GM21515 (cell line): ENCODE measurements at regions not wholly inside any gene's neighbourhood (a gene's known extent, or its start where the extent isn't known, plus 50 kb on each side); places are given as distances from the start of the nearest gene placed in this dataset.

Experiments used
- ATAC-seq: cut with Tn5 transposase; IDR thresholded peaks from one replicate; pipeline ENCODE4 v1.9.1; 2021; ENCODE audit not compliant: unreplicated experiment

GRCh38 chr2:200054681-200055468 is 99.5 kb downstream of the MAIP1 start:
- ATAC-seq = no peak

GRCh38 chr2:200056105-200056504 is 100.7 kb downstream of the MAIP1 start:
- no peak for ATAC-seq

GRCh38 chr2:200063155-200063554 is 107.8 kb downstream of the MAIP1 start:
- no peak for ATAC-seq

GRCh38 chr2:200064879-200065278 is 109.5 kb downstream of the MAIP1 start:
- no peak for ATAC-seq

- ATAC-seq = no peak
These were observed 110.1 kb downstream of the MAIP1 start for GRCh38 chr2:200065477-200065876.

GRCh38 chr2:200066417-200066816 is 111.0 kb downstream of the MAIP1 start:
- no peak for ATAC-seq

- no peak for ATAC-seq
These were observed 113.3 kb downstream of the MAIP1 start for GRCh38 chr2:200068642-200069041.

- ATAC-seq = no peak
These were observed 121.8 kb downstream of the MAIP1 start for GRCh38 chr2:200077210-200077650.

- ATAC-seq = no peak
These were observed 122.5 kb downstream of the MAIP1 start for GRCh38 chr2:200077838-200078237.

GRCh38 chr2:200079356-200079755 is 124.0 kb downstream of the MAIP1 start:
- ATAC-seq = no peak

- ATAC-seq = no peak
These were observed 125.9 kb downstream of the MAIP1 start for GRCh38 chr2:200081236-200081635.

- ATAC-seq = no peak
These were observed 126.4 kb downstream of the MAIP1 start for GRCh38 chr2:200081811-200082210.

- no peak for ATAC-seq
These were observed 128.7 kb downstream of the MAIP1 start for GRCh38 chr2:200084036-200084435.

- no peak for ATAC-seq
These were observed 131.5 kb downstream of the MAIP1 start for GRCh38 chr2:200086911-200087310.

GRCh38 chr2:200087451-200087850 is 132.1 kb downstream of the MAIP1 start:
- no peak for ATAC-seq

- ATAC-seq = no peak
These were observed 133.8 kb downstream of the MAIP1 start for GRCh38 chr2:200089040-200089755.

- no peak for ATAC-seq
These were observed 134.4 kb downstream of the MAIP1 start for GRCh38 chr2:200089756-200090109.

- ATAC-seq = no peak
These were observed 135.3 kb downstream of the MAIP1 start for GRCh38 chr2:200090683-200091082.

- ATAC-seq = no peak
These were observed 135.7 kb downstream of the MAIP1 start for GRCh38 chr2:200091126-200091525.

- no peak for ATAC-seq
These were observed 136.9 kb downstream of the MAIP1 start for GRCh38 chr2:200092235-200092634.

GRCh38 chr2:200095436-200095835 is 140.1 kb downstream of the MAIP1 start:
- ATAC-seq = no peak

GRCh38 chr2:200099256-200099655 is 143.9 kb downstream of the MAIP1 start:
- no peak for ATAC-seq
